ENCODE measurements at regions not wholly inside any gene's neighbourhood (a gene's known extent, or its start where the extent isn't known, plus 50 kb on each side); places are given as distances from the start of the nearest gene placed in this dataset.

DNA sequence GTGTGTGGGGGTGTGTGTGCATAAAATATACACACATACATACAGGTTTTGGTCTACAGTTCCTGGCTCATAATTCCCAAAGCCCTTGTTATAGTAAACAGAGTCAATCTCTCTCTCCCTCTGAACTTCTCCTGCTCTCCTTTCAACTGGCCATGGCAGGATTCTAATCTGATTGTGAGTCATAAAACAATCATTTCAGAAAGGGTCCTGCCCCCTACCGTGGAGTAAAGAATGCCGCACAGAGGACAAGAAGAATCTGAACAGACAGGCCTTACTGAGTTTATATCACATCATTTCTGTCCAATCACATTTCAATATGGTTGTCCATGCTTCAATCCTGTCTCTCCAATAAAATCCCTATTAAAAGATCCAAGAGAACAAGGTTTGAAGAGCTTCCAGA is 416.9 kb downstream of the FRK start:
- TF ChIP-seq, protein P1, sequence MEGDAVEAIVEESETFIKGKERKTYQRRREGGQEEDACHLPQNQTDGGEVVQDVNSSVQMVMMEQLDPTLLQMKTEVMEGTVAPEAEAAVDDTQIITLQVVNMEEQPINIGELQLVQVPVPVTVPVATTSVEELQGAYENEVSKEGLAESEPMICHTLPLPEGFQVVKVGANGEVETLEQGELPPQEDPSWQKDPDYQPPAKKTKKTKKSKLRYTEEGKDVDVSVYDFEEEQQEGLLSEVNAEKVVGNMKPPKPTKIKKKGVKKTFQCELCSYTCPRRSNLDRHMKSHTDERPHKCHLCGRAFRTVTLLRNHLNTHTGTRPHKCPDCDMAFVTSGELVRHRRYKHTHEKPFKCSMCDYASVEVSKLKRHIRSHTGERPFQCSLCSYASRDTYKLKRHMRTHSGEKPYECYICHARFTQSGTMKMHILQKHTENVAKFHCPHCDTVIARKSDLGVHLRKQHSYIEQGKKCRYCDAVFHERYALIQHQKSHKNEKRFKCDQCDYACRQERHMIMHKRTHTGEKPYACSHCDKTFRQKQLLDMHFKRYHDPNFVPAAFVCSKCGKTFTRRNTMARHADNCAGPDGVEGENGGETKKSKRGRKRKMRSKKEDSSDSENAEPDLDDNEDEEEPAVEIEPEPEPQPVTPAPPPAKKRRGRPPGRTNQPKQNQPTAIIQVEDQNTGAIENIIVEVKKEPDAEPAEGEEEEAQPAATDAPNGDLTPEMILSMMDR (IDR thresholded peaks at IDR 0.05): no peak
- TF ChIP-seq SMAD3 (CRISPR knock-in tag; IDR thresholded peaks at IDR 0.05; ENCODE audit: borderline replicate concordance) (no peak), RELA (CRISPR knock-in tag; IDR thresholded peaks at IDR 0.05; ENCODE audit: borderline replicate concordance) (no peak), CREB1 (CRISPR knock-in tag; IDR thresholded peaks at IDR 0.05) (no peak), JUN (CRISPR knock-in tag; IDR thresholded peaks at IDR 0.05) (no peak), KAT7 (CRISPR knock-in tag; IDR thresholded peaks at IDR 0.05; ENCODE audit: borderline replicate concordance) (no peak), ZNF512 (CRISPR knock-in tag; IDR thresholded peaks at IDR 0.05; ENCODE audit: borderline replicate concordance) (no peak), GABPB1 (CRISPR knock-in tag; IDR thresholded peaks at IDR 0.05) (no peak), E2F1 (CRISPR knock-in tag; IDR thresholded peaks at IDR 0.05) (no peak)
